ENCODE measurements at regions not wholly inside any gene's neighbourhood (a gene's known extent, or its start where the extent isn't known, plus 50 kb on each side); places are given as distances from the start of the nearest gene placed in this dataset.

DNA sequence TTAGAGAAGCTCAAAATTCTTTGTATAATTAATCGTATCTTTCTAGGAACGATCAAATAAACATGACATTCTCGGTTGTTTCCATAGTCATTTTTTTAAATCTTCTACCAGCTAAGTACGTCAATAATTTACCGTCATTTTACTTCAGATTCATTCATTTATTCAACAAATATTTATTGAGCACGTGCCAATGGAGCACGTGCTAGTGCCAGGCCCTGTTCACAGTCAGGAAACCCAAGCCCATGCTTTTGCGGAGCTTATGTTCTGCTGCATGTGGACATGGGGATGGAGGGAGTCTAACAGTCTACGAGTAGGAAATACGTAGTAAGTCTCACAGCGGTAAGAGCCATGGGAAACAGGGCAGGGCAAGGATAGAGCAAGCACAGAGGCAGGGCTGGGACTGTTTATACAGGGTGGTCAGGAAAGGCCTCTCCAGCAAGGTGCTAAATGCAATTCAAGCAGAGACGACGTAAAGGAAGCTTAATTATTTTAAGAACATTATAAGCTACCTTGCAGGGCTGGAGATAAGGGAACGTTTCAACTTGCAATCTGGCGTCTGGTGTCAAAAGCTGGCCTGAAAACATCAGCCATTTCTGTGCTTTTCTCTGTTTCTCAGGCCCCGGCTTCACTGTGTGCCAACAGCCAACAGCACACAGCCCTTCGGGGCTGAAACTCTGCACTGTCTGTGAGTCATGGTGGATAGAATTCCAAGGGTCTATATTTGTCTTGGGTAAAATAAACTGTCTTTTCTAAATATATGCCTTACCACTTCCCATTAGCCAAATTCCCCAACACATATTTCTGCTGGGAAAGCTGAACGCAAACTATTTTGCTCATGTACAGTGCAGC lies 517.1 kb upstream of the ZFP42 start:
- DNase-seq, result no peak
- H3K4me2 ChIP-seq (replicated peaks; ENCODE audit: low read depth, low read length, poor library complexity, severe bottlenecking), result no peak overlapping the region
- TF ChIP-seq, protein P1, sequence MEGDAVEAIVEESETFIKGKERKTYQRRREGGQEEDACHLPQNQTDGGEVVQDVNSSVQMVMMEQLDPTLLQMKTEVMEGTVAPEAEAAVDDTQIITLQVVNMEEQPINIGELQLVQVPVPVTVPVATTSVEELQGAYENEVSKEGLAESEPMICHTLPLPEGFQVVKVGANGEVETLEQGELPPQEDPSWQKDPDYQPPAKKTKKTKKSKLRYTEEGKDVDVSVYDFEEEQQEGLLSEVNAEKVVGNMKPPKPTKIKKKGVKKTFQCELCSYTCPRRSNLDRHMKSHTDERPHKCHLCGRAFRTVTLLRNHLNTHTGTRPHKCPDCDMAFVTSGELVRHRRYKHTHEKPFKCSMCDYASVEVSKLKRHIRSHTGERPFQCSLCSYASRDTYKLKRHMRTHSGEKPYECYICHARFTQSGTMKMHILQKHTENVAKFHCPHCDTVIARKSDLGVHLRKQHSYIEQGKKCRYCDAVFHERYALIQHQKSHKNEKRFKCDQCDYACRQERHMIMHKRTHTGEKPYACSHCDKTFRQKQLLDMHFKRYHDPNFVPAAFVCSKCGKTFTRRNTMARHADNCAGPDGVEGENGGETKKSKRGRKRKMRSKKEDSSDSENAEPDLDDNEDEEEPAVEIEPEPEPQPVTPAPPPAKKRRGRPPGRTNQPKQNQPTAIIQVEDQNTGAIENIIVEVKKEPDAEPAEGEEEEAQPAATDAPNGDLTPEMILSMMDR (IDR thresholded peaks at IDR 0.05), result no peak
- no peak for TF ChIP-seq EZH2 (IDR thresholded peaks at IDR 0.05; ENCODE audit: borderline replicate concordance, insufficient read depth, low read depth, low read length, poor library complexity, severe bottlenecking)

DNA sequence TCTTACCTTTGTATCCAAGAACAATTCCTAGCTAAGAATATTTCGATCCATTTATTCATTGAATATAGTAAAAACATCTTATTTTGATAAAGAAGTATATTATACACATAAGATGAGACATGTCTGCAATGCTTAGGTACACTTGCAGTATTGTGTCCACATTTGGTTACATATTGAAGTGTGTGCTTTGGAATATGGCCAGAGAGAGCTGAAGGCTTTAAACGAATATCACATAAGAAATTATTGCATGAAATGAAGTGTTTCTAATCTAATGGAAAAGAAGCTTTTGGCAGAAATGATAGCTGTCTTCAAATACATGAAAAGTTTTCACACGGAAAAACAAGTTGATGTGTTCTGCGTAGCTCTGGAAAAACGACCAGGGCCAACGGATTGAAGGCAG lies 516.1 kb upstream of the ZFP42 start:
- Mint-ChIP-seq H3K9me3 (ENCODE audit: insufficient read depth) (peaks cover 5% of the 10 kb centered on the region), H3K4me1 (no peaks in the 10 kb centered on the region), H3K4me3 (no peak overlapping the region), H3K27me3 (no peaks in the 10 kb centered on the region), H3K27ac (no peak overlapping the region)
- 90% methylated on average over 2 of the region's 6 CpGs for WGBS (ENCODE audit: insufficient coverage)
- no peaks in the 10 kb centered on the region for H3K4me1 ChIP-seq (ENCODE audit: control insufficient read depth in 2 of 2, insufficient read depth in 2 of 2, low read length in 2 of 2)
- no peaks in the 10 kb centered on the region for H3K79me2 ChIP-seq (ENCODE audit: control insufficient read depth, insufficient read depth, low read length)
- no peak overlapping the region for H2AFZ ChIP-seq (ENCODE audit: insufficient read depth, low read depth, low read length, poor library complexity, severe bottlenecking)
- POLR2A ChIA-PET, result no interaction called here
- H4K20me1 ChIP-seq (ENCODE audit: control insufficient read depth, insufficient read depth, low read length, poor library complexity, severe bottlenecking), result no peaks in the 10 kb centered on the region
- TF ChIP-seq, protein P1 (IDR thresholded peaks at IDR 0.05), result no peak
- TF ChIP-seq EZH2 (IDR thresholded peaks at IDR 0.05; ENCODE audit: borderline replicate concordance, insufficient read depth, low read depth, low read length, poor library complexity, severe bottlenecking), result no peak
- CTCF ChIA-PET, result no interaction called here
- no peak overlapping the region for H3K4me2 ChIP-seq (replicated peaks; ENCODE audit: low read depth, low read length, poor library complexity, severe bottlenecking)
- H3K27me3 ChIP-seq (replicated peaks in 1 of 4; ENCODE audit: control extremely low read depth in 1 of 4, control insufficient read depth in 3 of 4, insufficient read depth in 4 of 4, low read length in 3 of 4), result no peaks in the 10 kb centered on the region
- H3K27ac ChIP-seq (ENCODE audit: low read length in 2 of 2), result no peak overlapping the region
- H3K36me3 ChIP-seq (replicated peaks in 1 of 2; ENCODE audit: control extremely low read depth in 1 of 2, control insufficient read depth in 1 of 2, extremely low read depth in 1 of 2, insufficient read depth in 2 of 2, low read length in 1 of 2), result no peaks in the 10 kb centered on the region
- peaks cover 0 to 2% (median 0%) of the 10 kb centered on the region in 3 donors for H3K9me3 ChIP-seq (ENCODE audit: control extremely low read depth in 1 of 3, control insufficient read depth in 2 of 3, insufficient read depth in 1 of 3, low read length in 2 of 3)
- H3K9ac ChIP-seq (ENCODE audit: low read length), result no peak overlapping the region
- DNase-seq (no peak), ATAC-seq (ENCODE audit: low read depth) (no peak)
- H3K4me3 ChIP-seq (ENCODE audit: control extremely low read depth in 1 of 5, extremely low read depth in 1 of 5, insufficient read depth in 1 of 5, low read depth in 2 of 5, low read length in 4 of 5), result no peak overlapping the region
- intact Hi-C loops (cut with micrococcal nuclease), result no loop called here

More for the DNA sequence above, 517.1 kb upstream of the ZFP42 start:
- Histone ChIP-seq H3K9me3 (ENCODE audit: control extremely low read depth in 1 of 3, control insufficient read depth in 2 of 3, insufficient read depth in 1 of 3, low read length in 2 of 3) (peaks cover 0 to 7% (median 0%) of the 10 kb centered on the region in 3 donors), H3K4me1 (ENCODE audit: control insufficient read depth in 2 of 2, insufficient read depth in 2 of 2, low read length in 2 of 2) (no peaks in the 10 kb centered on the region), H3K27me3 (replicated peaks in 1 of 4; ENCODE audit: control extremely low read depth in 1 of 4, control insufficient read depth in 3 of 4, insufficient read depth in 4 of 4, low read length in 3 of 4) (no peaks in the 10 kb centered on the region), H3K4me3 (ENCODE audit: control extremely low read depth in 1 of 5, extremely low read depth in 1 of 5, insufficient read depth in 1 of 5, low read depth in 2 of 5, low read length in 4 of 5) (no peak overlapping the region), H3K36me3 (replicated peaks in 1 of 2; ENCODE audit: control extremely low read depth in 1 of 2, control insufficient read depth in 1 of 2, extremely low read depth in 1 of 2, insufficient read depth in 2 of 2, low read length in 1 of 2) (no peaks in the 10 kb centered on the region), H3K79me2 (ENCODE audit: control insufficient read depth, insufficient read depth, low read length) (no peaks in the 10 kb centered on the region), H4K20me1 (ENCODE audit: control insufficient read depth, insufficient read depth, low read length, poor library complexity, severe bottlenecking) (no peaks in the 10 kb centered on the region), H2AFZ (ENCODE audit: insufficient read depth, low read depth, low read length, poor library complexity, severe bottlenecking) (no peak overlapping the region), H3K9ac (ENCODE audit: low read length) (no peak overlapping the region), H3K27ac (ENCODE audit: low read length in 2 of 2) (no peak overlapping the region)
- no peak for ATAC-seq (ENCODE audit: low read depth)
- intact Hi-C loops (cut with micrococcal nuclease), result no loop called here
- no peak overlapping the region for H3K27ac Mint-ChIP-seq
- POLR2A ChIA-PET, result no interaction called here
- WGBS (ENCODE audit: insufficient coverage), result 73% methylated on average over 13 of the region's 18 CpGs
- H3K4me1 Mint-ChIP-seq, result no peaks in the 10 kb centered on the region
- CTCF ChIA-PET, result no interaction called here
- peaks cover 5% of the 10 kb centered on the region for H3K9me3 Mint-ChIP-seq (ENCODE audit: insufficient read depth)
- H3K4me3 Mint-ChIP-seq, result no peak overlapping the region
- no peaks in the 10 kb centered on the region for H3K27me3 Mint-ChIP-seq

Data from B cell (primary cell).